ENCODE measurements at regions not wholly inside any gene's neighbourhood (a gene's known extent, or its start where the extent isn't known, plus 50 kb on each side); places are given as distances from the start of the nearest gene placed in this dataset.

DNA sequence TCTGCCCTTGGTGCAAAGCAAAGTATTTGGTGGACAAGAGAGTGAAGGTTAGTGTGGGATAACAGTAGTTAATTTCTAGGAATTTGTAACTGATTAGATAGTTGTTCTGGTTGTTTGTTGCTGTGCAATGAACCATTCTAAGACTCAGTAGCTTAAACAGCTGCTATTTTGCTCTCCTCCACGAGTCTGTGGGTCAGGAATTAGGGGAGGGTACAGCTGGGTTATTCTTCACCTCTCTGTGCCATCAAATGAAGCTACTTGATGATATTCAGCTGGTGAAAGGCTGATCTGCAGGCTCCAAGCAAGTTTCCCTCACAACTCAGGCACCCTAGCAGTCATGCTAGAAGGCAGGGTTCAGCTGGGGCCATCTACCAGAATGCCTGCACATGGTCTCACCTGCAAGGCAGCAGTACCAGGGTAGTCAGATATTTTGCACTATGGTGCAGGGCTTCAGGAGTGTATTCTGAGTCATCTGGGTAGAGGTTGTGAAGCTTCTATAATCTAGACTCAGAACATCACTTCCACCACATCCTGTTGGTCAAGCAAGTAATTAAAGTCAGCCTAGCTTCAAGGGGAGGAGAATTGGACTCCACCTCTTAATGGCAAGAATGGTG, 159.5 kb upstream of the SLC28A3 start:
- Histone ChIP-seq H4K20me1 (ENCODE audit: low read length) (no peaks in the 10 kb centered on the region), H3F3A (ENCODE audit: low read length, unreplicated experiment) (no peaks in the 10 kb centered on the region), H3K9ac (ENCODE audit: low read length) (no peak overlapping the region), H3K4me3 (ENCODE audit: low read length) (no peak overlapping the region), H3K36me3 (ENCODE audit: low read depth, low read length) (no peaks in the 10 kb centered on the region), H3K79me2 (ENCODE audit: low read length) (no peaks in the 10 kb centered on the region), H3K9me3 (ENCODE audit: low read length) (no peaks in the 10 kb centered on the region), H3K9me2 (replicated peaks; ENCODE audit: low read length) (no peaks in the 10 kb centered on the region), H3K27ac (ENCODE audit: low read length) (no peak overlapping the region), H3K27me3 (ENCODE audit: low read length) (no peaks in the 10 kb centered on the region), H2AFZ (ENCODE audit: low read length) (no peak overlapping the region), H3K4me2 (ENCODE audit: low read length) (no peak overlapping the region), H3K4me1 (ENCODE audit: insufficient read depth, low read length) (no peaks in the 10 kb centered on the region)
- ChIA-PET CTCF (no interaction called here), POLR2A (ENCODE audit: unreplicated experiment) (no interaction called here)
- BruUV-seq (replicated peaks) = no TSS peak
- intact Hi-C loops (cut with micrococcal nuclease) = no loop called here
- DNase-seq = no peak
- ATAC-seq = no peak
- TF ChIP-seq EZH2 (IDR thresholded peaks at IDR 0.05; ENCODE audit: low read length, unreplicated experiment) = no peak
- no peak for TF ChIP-seq EZH2phosphoT487 (IDR thresholded peaks at IDR 0.05; ENCODE audit: borderline replicate concordance, low read length)
- TF ChIP-seq, protein P1, sequence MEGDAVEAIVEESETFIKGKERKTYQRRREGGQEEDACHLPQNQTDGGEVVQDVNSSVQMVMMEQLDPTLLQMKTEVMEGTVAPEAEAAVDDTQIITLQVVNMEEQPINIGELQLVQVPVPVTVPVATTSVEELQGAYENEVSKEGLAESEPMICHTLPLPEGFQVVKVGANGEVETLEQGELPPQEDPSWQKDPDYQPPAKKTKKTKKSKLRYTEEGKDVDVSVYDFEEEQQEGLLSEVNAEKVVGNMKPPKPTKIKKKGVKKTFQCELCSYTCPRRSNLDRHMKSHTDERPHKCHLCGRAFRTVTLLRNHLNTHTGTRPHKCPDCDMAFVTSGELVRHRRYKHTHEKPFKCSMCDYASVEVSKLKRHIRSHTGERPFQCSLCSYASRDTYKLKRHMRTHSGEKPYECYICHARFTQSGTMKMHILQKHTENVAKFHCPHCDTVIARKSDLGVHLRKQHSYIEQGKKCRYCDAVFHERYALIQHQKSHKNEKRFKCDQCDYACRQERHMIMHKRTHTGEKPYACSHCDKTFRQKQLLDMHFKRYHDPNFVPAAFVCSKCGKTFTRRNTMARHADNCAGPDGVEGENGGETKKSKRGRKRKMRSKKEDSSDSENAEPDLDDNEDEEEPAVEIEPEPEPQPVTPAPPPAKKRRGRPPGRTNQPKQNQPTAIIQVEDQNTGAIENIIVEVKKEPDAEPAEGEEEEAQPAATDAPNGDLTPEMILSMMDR (conservative IDR thresholded peaks at IDR 0.05; ENCODE audit: low read depth, low read length) = no peak

DNA sequence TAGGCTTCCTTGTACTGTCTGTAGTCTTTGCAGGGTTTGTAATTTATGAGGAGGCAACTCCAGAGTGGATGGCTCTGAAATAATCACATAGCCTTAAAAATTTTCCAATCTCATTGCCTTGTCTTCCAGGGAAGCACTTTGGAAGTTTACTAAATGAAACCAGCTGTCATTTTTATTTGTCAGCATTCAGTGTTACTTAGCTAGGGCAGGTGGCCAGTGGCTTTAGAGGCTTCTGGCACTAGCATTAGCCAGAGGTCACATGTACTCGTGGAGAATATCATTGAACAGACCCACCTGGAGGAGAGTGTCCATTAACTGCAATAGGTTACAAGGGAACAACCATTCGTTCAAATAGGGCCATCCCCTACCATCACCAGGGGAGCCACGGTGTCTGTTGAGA, 160.3 kb upstream of the SLC28A3 start:
- H3K9ac ChIP-seq (ENCODE audit: low read length) = no peak overlapping the region
- no peaks in the 10 kb centered on the region for H3K36me3 ChIP-seq (ENCODE audit: low read depth, low read length)
- no TSS peak for BruUV-seq (replicated peaks)
- H4K20me1 ChIP-seq (ENCODE audit: low read length) = no peaks in the 10 kb centered on the region
- no peaks in the 10 kb centered on the region for H3K27me3 ChIP-seq (ENCODE audit: low read length)
- no peaks in the 10 kb centered on the region for H3K9me2 ChIP-seq (replicated peaks; ENCODE audit: low read length)
- H3K79me2 ChIP-seq (ENCODE audit: low read length) = no peaks in the 10 kb centered on the region
- no peak overlapping the region for H3K4me3 ChIP-seq (ENCODE audit: low read length)
- no peak for DNase-seq
- no peak overlapping the region for H2AFZ ChIP-seq (ENCODE audit: low read length)
- H3K9me3 ChIP-seq (ENCODE audit: low read length) = no peaks in the 10 kb centered on the region
- H3F3A ChIP-seq (ENCODE audit: low read length, unreplicated experiment) = no peaks in the 10 kb centered on the region
- H3K27ac ChIP-seq (ENCODE audit: low read length) = no peak overlapping the region
- intact Hi-C loops (cut with micrococcal nuclease) = no loop called here
- H3K4me1 ChIP-seq (ENCODE audit: insufficient read depth, low read length) = no peaks in the 10 kb centered on the region
- TF ChIP-seq EZH2phosphoT487 (IDR thresholded peaks at IDR 0.05; ENCODE audit: borderline replicate concordance, low read length) (no peak), EZH2 (IDR thresholded peaks at IDR 0.05; ENCODE audit: low read length, unreplicated experiment) (no peak)
- TF ChIP-seq, protein P1 (conservative IDR thresholded peaks at IDR 0.05; ENCODE audit: low read depth, low read length) = no peak
- ChIA-PET CTCF (no interaction called here), POLR2A (ENCODE audit: unreplicated experiment) (no interaction called here)
- no peak overlapping the region for H3K4me2 ChIP-seq (ENCODE audit: low read length)
- no peak for ATAC-seq

DNA sequence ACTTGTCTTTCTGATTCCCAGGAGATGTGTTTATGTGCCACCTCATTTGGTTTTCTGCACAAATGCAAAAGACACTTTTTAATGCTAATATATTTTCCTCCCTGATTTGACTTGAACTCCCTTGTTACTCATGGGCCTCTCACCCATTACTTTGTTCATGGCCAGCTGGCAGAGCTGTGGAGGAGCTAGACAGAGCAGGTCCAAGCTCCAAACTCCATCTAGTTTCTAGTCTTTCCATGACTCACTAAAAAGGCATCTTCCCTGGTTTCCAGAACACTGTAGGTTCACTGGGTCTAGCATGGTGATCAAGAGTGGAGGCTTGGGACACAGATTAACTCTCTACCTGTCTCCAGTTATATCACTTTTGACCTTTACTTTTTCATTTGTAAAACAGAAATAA, 161.0 kb upstream of the SLC28A3 start:
- BruUV-seq (replicated peaks) = no TSS peak
- ChIA-PET CTCF (no interaction called here), POLR2A (ENCODE audit: unreplicated experiment) (no interaction called here)
- H4K20me1 ChIP-seq (ENCODE audit: low read length) = no peaks in the 10 kb centered on the region
- no peak for ATAC-seq
- H3K4me1 ChIP-seq (ENCODE audit: insufficient read depth, low read length) = no peaks in the 10 kb centered on the region
- H3K4me2 ChIP-seq (ENCODE audit: low read length) = no peak overlapping the region
- H3K4me3 ChIP-seq (ENCODE audit: low read length) = no peak overlapping the region
- H3K79me2 ChIP-seq (ENCODE audit: low read length) = no peaks in the 10 kb centered on the region
- H3K9me3 ChIP-seq (ENCODE audit: low read length) = no peaks in the 10 kb centered on the region
- no peaks in the 10 kb centered on the region for H3K9me2 ChIP-seq (replicated peaks; ENCODE audit: low read length)
- H3K9ac ChIP-seq (ENCODE audit: low read length) = no peak overlapping the region
- no peaks in the 10 kb centered on the region for H3K27me3 ChIP-seq (ENCODE audit: low read length)
- H3F3A ChIP-seq (ENCODE audit: low read length, unreplicated experiment) = no peaks in the 10 kb centered on the region
- H3K36me3 ChIP-seq (ENCODE audit: low read depth, low read length) = no peaks in the 10 kb centered on the region
- H3K27ac ChIP-seq (ENCODE audit: low read length) = no peak overlapping the region
- H2AFZ ChIP-seq (ENCODE audit: low read length) = no peak overlapping the region
- TF ChIP-seq, protein P1 (conservative IDR thresholded peaks at IDR 0.05; ENCODE audit: low read depth, low read length) = no peak
- TF ChIP-seq EZH2phosphoT487 (IDR thresholded peaks at IDR 0.05; ENCODE audit: borderline replicate concordance, low read length) (no peak), EZH2 (IDR thresholded peaks at IDR 0.05; ENCODE audit: low read length, unreplicated experiment) (no peak)
- intact Hi-C loops (cut with micrococcal nuclease) = no loop called here
- no peak for DNase-seq
